NCI-H2196 (cell line): ENCODE measurements at regions not wholly inside any gene's neighbourhood (a gene's known extent, or its start where the extent isn't known, plus 50 kb on each side); places are given as distances from the start of the nearest gene placed in this dataset.
A peak's percentile ranks its signal among the peaks of the same experiment; 100 is the strongest.
"Not testable (repeated sequence)": the region's sequence is repeated elsewhere in the genome, so short reads cannot be mapped to it uniquely, and the experiment has no call there.

Source experiments
- DNase-seq: peaks from one replicate; lab custom pipeline; 2025; ENCODE audit not compliant: unreplicated experiment; lab: John Stamatoyannopoulos, UW

DNA sequence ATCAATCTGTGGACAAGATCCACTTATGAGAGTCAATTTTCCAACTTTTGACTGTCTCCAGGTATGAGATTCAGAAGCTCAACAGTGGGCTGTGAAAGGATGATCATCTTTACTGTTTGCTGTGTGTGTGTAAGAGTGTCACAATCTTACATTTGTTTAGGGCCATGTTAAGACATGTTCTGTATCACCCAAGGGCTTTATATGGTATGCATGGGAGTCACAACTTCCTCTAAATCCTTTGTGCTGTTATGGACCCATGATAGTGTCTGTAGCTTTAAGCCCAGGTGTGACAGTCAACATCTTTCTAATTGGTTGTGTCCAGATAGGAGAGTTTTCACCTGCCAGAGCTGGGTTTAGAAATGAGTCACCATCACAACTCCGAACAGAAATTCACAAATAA, 70.2 kb downstream of the ZNF726 start:
- DNase-seq: not testable (repeated sequence)

DNA sequence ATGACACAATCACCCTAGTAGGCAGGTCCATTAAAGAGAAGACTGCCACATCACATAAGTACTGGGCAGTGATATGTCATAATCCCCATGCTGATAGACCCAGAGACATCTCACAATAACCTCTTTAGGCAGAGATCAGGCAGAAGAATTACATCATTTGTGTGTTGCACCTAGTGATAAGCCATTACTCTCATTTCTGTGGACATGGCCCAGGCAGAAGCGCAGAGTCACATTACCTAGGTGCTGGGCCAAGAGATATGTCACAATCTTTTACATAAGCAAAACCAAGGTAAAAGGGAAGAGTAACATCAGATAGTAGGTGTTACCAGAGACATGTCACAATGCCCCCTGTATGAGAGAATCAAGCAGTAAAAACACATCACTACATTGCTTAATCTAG, 71.9 kb downstream of the ZNF726 start:
- no peak for DNase-seq

DNA sequence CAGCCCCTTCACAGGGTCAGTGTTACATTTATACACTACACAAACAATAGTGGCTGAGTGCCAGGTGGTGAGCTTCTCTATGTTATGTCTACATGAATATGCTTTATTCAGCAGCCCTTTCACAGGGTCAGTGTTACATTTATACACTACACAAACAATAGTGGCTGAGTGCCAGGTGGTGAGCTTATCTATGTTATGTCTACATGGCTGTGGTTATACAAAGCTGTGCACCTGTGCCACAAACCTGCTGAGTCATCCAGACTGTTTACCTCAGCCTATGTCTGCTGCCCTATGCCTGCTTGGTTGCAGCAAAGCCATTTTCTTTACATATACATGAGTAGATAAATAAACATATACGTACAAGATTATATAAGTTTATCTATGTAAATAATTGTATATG, 76.5 kb downstream of the ZNF726 start:
- no peak for DNase-seq

DNA sequence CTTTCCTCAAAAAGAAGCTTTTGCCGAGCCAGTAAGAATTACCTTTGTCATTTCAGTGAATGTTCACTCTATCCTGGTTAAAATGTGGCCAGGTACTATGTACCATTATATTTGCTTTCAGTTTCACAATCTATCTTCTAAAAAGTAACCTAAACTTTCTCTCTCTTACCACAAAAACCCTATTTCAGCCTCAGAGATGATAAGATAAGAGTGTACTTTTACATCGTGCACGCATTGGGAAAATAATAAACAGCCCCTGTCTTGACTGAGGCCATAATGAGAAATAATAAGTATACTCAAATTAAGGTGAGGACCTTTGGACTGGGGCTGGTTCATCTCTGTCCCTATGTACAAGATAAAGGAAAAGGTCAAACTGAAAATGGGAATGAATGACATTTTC, 77.7 kb downstream of the ZNF726 start:
- no peak for DNase-seq

DNA sequence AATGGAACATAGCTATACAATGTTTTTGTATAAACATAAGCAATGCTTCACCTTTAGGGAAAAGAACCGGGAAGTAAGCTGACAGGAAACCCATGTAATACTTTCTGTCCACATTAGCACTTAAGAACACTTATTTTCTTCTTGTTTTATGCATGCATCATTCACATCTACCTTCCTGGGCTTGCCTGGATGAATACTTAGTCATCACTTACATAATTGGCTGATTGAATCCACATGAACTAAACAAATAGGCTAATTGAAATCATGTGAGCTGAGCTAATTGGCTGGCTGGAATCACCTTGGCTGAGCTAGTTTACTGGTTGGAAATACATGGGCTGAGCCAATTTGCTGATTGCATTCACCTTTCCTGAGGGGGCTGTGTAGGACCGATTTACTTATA, 78.8 kb downstream of the ZNF726 start:
- no peak for DNase-seq

DNA sequence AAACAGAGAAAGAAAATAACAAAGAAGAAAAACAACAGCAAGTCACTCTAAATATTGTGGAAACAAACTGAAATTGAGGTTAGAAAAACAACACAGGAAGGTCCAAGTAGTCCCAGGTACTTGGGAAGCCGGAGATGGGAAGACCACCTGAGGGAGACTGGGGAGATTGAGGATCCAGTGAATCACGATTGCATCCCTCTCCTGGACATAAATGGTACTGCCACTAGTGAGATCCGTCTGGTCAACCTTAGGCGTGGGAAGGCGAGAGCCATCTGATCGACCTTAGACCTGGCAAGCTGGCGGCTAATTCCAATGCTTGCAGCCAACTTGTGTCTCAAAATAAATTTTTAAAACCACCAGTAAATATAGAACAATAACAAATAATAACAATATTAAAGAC, 81.9 kb downstream of the ZNF726 start:
- DNase-seq: no peak

DNA sequence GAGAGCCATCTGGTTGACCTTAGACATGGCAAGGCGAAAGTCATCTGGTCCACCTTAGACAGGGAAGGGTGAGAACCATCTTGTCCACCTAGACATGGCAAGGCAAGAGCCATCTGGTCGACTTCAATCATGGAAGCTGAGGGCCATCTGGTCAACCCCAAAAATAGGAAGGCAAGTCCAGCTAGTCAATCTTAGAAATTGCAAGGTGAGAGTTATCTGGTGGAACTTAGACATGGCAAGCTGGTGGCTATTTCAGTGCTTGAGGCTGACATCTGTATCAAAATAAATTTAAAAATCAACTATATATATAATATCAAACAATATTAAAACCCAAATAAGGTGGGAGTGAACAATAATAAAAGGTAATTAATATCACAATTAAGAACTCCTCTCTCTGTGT, 83.9 kb downstream of the ZNF726 start:
- no peak for DNase-seq

DNA sequence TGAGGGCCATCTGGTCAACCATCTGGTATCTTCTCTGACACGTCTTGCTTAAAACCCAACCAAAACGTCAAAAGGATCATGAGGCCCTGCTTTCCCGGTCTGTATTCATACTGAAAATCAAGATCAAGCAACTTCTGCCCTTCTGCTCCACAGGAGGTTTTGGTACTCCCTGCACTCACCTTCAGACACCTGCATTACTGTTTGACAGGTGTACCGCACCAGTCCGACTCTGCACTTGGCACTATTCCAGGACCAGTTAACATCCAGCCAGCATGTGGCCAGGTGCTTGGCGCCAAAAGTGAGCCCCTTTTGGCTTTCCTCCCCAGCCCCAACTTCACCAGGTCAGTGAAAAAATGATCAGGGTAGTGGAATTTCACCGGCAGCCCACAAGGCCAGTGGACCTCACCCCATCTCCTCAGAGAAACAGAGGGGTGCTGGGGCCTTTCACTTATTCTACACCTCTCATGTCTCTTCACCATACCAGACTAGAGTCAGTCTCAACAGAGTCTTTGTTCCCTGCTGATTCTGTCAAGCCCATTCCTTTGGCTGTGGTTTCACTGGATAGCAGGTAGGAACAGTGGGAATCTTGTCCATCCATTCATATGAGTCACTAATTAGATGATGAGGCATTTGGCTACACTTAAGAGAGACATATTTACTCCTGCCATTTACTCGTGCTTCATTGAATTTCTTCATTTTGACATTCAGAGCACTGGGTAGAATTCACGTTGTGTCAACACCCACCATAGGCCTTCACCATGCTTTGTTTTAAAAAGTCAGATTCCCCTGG, 85.3 kb downstream of the ZNF726 start:
- DNase-seq: no peak

DNA sequence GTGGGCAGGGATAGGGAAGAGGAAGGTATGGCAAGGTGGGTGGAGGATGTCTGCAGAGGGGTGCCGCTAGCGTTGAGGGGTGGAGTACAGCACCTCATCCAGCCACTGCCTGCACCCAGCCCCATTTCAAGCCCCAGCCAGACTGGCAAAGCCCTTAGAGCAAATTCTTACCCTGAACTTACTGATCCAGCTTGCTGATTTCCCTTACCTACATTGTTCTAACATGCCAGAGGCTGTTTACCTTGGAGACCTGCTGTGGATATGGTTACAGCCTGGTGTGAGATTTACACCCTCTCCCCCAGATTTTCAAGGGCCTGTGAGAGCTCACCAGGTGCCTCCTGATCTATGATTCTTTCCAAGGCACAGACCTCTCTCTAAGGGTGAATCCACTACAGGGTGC, 86.0 kb downstream of the ZNF726 start:
- DNase-seq: no peak

DNA sequence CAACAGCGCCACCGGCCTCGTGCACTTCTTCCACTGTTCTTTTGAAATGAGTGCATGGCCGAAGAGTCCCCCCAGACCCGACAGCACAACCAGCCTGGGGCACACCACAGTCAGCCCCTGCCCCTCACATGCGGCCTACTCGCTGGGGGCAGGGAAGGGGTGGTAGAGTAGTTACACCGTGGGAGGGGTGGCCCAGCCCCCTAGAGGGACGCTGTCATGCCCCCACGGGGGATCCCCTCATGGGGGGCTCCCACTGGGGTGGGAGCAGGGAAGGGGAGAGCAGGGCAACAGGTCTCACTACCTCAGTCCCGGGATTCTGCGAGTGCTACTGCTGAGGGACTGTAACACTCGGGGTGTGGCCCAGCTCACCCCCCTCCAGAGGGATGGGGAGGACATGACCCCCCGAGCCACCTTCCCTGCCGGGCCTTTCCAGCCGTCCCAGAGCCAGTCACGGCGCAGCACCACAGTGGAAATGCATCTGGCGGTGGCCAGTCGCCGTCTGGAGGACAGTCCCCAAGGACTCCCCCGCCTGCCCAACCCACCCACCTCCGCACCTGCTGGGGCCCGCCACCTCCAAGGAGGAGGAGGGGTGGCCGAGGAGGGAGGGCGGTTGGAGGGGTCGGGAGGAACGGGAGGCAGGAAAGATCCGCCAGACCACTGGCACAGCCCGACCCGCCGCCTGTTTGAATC, 84.6 kb upstream of the ZNF254 start:
- no peak for DNase-seq

DNA sequence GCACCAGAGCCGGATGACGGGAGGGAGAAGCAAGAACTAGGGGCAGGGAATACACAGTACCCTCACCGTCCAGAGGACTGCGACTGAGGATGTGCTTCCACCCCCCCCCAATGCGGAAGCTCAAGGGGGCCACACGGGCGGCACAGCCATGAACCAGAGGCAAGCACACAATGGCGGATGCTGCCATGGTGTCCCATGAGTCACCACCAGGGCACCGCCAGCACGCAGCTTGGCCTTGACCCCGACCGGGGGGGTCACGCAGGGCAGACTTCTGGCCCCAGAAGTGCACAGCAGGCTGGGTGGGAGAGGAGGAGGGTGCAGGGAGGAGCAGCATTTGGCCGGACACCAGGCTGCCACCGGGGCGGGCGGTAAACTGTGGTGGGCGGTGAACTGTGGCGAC, 83.5 kb upstream of the ZNF254 start:
- no peak for DNase-seq

DNA sequence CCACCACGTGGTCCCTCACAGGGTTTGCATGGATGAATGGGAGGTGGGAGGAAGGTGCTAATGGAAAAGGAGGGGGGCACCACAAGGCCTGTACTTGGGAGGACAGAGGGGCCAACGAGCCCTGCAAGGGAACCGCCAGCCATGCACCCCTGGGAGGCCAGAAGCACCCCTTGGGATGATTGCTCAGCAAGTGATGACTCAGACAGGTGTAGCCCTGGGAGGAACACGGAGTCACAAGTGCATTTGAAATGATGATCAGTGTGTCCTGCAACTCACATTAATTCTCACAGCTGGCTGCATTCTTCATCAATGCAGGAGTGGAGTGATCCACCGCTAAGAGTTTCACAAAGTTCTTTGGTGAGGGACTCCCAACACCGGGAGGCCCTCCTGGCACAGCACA, 82.8 kb upstream of the ZNF254 start:
- DNase-seq: no peak

DNA sequence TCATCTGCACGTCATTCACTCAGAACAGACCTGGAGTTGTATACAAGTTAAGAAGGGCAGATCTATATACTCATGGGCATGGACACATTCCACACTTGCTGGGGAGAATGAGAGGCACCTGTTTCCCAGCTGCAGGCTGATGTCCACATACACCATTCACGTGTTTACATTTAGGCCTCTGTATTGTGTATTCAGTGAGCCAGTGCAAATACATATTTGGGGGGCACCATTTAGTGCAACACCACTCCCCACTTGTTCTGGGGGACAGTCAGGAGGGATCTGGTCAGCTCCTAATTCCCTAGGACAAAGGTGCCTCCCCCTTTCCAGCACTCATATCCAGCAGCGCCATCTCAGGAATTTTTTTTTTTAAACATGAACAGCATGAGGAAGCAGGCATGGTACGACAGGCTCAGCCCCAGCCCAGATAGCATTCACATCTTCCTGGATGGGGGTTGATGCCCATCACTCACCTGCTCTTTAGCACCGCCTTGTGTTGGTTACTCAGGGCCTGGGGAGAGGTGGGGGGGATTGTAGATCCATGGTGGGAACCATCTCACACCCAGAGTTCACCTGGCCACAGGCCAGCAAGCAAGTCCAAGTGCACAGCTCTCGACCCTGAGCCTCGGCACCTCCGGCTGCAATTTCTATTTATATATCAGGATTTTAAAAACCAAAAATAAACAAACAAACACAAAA, 56.9 kb upstream of the ZNF254 start:
- no peak for DNase-seq

DNA sequence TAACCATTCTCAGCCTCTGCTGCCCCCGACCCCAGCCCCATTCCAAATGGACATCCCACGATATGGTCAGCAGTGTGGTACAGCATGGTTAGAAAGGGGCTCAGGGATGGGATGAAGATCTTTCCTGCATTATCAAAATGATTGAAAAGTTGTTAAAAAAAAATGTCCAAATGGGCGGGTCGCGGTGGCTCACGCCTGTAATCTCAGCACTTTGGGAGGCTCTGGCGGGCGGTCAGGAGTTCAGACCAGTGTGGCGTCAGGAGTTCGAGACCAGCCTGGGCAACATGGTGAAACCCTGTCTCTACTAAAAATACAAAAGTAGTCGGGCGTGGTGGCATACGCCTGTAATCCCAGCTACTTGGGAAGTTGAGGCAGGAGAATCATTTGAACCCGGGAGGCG, 54.3 kb upstream of the ZNF254 start:
- no peak for DNase-seq

DNA sequence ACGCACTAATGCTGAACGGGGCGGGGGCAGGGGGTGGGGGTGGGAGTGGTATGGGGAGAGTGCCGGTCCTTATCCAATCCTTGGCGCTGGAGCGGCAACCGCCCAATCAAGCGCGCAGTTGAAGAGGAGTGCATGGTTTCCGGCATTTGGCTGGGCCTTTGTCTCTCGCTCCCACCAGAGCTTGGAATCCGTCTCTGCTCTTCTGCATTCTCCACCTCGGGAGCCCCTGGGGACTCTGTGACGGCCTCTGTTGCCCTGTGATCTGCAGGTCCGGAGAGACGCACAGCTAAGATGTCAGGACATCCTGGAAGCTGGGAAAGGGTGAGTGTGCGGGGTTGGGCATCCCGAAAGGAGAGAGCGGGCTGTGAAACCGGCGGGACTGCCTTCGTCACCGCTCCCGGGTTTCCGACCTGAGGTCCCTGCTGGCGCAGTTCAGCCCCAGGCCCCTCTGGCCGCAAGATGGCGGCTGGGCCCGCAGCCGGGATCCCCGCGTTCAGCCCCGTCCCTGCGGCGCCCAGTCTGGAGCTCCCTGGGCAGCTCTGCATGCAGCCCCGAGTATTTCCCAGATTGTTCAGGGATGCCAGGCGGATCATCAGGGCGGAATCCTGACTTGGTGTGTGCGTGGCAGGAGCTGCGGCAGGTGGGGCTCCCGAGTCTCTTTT, 53.6 kb upstream of the ZNF254 start:
- peak; percentile 87 for DNase-seq

DNA sequence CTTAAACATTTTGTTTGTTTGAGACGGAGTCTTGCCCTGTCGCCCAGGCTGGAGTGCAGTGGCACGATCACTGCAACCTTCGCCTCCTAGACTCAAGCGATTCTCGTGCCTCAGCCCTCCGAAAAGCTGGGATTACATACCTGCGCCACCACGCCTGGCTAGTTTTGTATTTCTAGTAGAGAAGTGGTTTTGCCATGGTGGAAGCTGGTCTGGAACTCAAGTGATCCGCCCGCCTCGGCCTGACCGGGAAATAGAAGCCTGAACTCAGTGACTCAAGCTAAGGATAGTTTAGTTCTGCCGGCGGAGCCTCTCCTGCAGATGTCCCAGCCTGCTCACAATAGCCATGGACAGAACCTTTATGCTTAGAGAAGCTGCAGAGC, 53.0 kb upstream of the ZNF254 start:
- DNase-seq: no peak

DNA sequence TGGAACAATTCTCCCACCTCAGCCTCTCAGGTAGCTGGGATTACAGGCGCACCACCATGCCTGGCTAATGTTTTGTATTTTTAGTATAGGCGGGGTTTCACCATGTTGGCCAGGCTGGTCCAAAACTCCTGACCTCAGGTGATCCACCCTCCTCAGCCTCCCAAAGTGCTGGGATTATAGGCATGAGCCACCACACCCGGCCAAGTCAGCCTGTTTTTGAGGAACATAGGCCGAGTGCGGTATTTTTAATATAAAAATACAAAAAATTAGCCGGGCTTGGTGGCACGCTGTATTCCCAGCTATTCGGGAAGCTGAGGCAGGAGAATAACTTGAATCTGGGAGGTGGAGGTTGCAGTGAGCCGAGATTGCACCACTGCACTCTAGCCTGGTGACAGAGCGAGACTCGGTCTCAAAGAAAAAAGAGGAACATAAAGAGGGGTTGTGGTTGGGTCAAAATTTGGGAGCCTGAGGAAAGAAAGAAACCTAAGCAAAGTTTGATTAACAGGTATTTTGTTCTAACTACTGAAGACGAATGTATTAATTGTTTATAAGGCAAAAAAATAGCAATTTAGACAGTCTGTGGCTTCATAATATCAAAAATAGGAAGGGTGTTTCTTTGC, 51.6 kb upstream of the ZNF254 start:
- DNase-seq: not testable (repeated sequence)
